ENCODE measurements at regions not wholly inside any gene's neighbourhood (a gene's known extent, or its start where the extent isn't known, plus 50 kb on each side); places are given as distances from the start of the nearest gene placed in this dataset.

DNA sequence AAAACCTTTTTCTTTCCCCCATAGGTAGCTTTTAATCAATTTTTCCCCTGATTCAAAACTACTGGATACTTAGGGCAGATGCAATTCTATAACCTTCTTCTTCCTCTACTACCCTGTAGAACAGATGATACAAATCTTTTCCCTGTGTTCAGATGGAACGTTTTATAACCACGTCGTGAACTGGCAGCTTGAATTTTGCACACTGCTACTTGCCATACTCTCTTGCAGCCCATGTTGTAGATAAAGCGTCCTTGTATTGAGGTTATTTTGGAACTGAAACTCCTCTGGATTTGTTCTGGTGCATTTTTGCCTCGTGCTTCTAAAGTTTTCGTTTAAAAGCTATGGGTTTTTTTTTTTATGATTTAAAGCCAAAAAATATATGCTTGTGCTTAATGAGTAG, 440.2 kb downstream of the RFPL4B start:
- H3K9me2 ChIP-seq (replicated peaks; ENCODE audit: insufficient read depth, low read length), result no peaks in the 10 kb centered on the region
- H3K4me1 ChIP-seq (ENCODE audit: low read length), result no peaks in the 10 kb centered on the region
- no peak overlapping the region for H2AFZ ChIP-seq (ENCODE audit: low read length)
- TF ChIP-seq EZH2phosphoT487 (IDR thresholded peaks at IDR 0.05; ENCODE audit: low read length), result no peak
- TF ChIP-seq, protein P1, sequence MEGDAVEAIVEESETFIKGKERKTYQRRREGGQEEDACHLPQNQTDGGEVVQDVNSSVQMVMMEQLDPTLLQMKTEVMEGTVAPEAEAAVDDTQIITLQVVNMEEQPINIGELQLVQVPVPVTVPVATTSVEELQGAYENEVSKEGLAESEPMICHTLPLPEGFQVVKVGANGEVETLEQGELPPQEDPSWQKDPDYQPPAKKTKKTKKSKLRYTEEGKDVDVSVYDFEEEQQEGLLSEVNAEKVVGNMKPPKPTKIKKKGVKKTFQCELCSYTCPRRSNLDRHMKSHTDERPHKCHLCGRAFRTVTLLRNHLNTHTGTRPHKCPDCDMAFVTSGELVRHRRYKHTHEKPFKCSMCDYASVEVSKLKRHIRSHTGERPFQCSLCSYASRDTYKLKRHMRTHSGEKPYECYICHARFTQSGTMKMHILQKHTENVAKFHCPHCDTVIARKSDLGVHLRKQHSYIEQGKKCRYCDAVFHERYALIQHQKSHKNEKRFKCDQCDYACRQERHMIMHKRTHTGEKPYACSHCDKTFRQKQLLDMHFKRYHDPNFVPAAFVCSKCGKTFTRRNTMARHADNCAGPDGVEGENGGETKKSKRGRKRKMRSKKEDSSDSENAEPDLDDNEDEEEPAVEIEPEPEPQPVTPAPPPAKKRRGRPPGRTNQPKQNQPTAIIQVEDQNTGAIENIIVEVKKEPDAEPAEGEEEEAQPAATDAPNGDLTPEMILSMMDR (IDR thresholded peaks at IDR 0.05; ENCODE audit: low read length), result no peak
- TF ChIP-seq EZH2 (optimal IDR thresholded peaks at IDR 0.05; ENCODE audit: low read depth, low read length), result no peak
- H3K36me3 ChIP-seq (replicated peaks; ENCODE audit: insufficient read depth, low read length), result no peaks in the 10 kb centered on the region
- DNase-seq, result no peak
- H3K27me3 ChIP-seq (replicated peaks; ENCODE audit: insufficient read depth, low read length), result no peaks in the 10 kb centered on the region
- no peak overlapping the region for H3K4me2 ChIP-seq (ENCODE audit: low read depth, low read length)
- H3K4me3 ChIP-seq (ENCODE audit: low read length), result no peak overlapping the region
- no peak overlapping the region for H3K27ac ChIP-seq (ENCODE audit: low read length)
- H3K9ac ChIP-seq (ENCODE audit: low read length), result no peak overlapping the region
- H3F3A ChIP-seq (ENCODE audit: insufficient read depth, low read length), result no peaks in the 10 kb centered on the region
- H4K20me1 ChIP-seq (ENCODE audit: insufficient read depth, low read length), result no peaks in the 10 kb centered on the region
- no peaks in the 10 kb centered on the region for H3K79me2 ChIP-seq (ENCODE audit: low read length)
- H3K9me3 ChIP-seq (replicated peaks; ENCODE audit: insufficient read depth, low read length), result no peaks in the 10 kb centered on the region

DNA sequence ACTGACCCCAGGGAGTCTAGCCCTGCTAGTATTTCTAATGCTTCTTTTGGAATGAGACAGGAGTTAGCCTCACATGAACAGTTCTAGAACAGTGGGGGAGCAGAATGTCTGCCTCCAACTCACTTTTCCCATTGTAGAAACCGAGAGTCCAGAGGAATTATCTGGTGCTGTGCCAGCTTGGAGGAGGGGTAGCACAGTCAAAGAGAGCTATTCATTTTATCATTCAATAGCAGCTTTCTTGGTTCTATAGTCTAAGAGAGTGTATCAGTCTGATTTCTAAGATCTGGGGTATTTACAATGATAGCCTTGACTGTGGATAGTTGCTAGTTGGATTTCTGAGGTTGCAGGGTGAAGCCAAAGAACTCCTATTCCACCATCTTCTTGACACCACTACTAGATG, 448.2 kb downstream of the RFPL4B start:
- no peaks in the 10 kb centered on the region for H3K79me2 ChIP-seq (ENCODE audit: low read length)
- peaks cover 10% of the 10 kb centered on the region for H3K4me1 ChIP-seq (ENCODE audit: low read length)
- no peaks in the 10 kb centered on the region for H3K27me3 ChIP-seq (replicated peaks; ENCODE audit: insufficient read depth, low read length)
- no peaks in the 10 kb centered on the region for H3K9me2 ChIP-seq (replicated peaks; ENCODE audit: insufficient read depth, low read length)
- no peak overlapping the region for H3K4me3 ChIP-seq (ENCODE audit: low read length)
- DNase-seq, result no peak
- no peaks in the 10 kb centered on the region for H3K36me3 ChIP-seq (replicated peaks; ENCODE audit: insufficient read depth, low read length)
- no peak overlapping the region for H3K9ac ChIP-seq (ENCODE audit: low read length)
- H4K20me1 ChIP-seq (ENCODE audit: insufficient read depth, low read length), result no peaks in the 10 kb centered on the region
- H3F3A ChIP-seq (ENCODE audit: insufficient read depth, low read length), result 0 out of 2 replicates have a peak, but pooled peaks cover 4% of the 10 kb centered on the region
- H3K4me2 ChIP-seq (ENCODE audit: low read depth, low read length), result no peak overlapping the region
- TF ChIP-seq EZH2 (optimal IDR thresholded peaks at IDR 0.05; ENCODE audit: low read depth, low read length), result no peak
- TF ChIP-seq, protein P1 (IDR thresholded peaks at IDR 0.05; ENCODE audit: low read length), result no peak
- no peak for TF ChIP-seq EZH2phosphoT487 (IDR thresholded peaks at IDR 0.05; ENCODE audit: low read length)
- no peaks in the 10 kb centered on the region for H3K9me3 ChIP-seq (replicated peaks; ENCODE audit: insufficient read depth, low read length)
- H2AFZ ChIP-seq (ENCODE audit: low read length), result no peak overlapping the region
- no peak overlapping the region for H3K27ac ChIP-seq (ENCODE audit: low read length)

DNA sequence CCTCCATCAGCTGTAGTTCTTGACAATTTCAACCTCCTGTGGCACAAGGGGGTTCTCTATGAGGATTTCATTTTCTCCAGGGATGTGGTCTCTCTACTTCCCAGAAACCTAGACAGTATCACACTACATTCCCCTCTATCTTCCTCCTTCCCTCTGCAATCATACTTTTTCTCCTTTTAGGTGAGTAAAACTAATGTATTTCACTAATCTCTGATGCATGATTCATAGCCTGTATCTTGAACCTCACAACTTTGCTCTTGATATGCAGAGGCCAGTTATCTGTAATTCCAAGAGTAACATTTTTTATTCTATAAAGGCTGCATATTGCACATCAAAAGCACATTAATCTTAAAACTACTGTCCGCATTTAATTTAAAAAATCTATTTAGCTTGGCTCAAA, 449.6 kb downstream of the RFPL4B start:
- Histone ChIP-seq H3F3A (ENCODE audit: insufficient read depth, low read length) (0 out of 2 replicates have a peak, but pooled peaks cover 4% of the 10 kb centered on the region), H3K4me2 (ENCODE audit: low read depth, low read length) (no peak overlapping the region), H3K4me1 (ENCODE audit: low read length) (peaks cover 17% of the 10 kb centered on the region), H3K36me3 (replicated peaks; ENCODE audit: insufficient read depth, low read length) (no peaks in the 10 kb centered on the region), H3K9me3 (replicated peaks; ENCODE audit: insufficient read depth, low read length) (no peaks in the 10 kb centered on the region), H3K27me3 (replicated peaks; ENCODE audit: insufficient read depth, low read length) (no peaks in the 10 kb centered on the region), H4K20me1 (ENCODE audit: insufficient read depth, low read length) (no peaks in the 10 kb centered on the region), H3K79me2 (ENCODE audit: low read length) (no peaks in the 10 kb centered on the region), H3K9me2 (replicated peaks; ENCODE audit: insufficient read depth, low read length) (no peaks in the 10 kb centered on the region), H3K27ac (ENCODE audit: low read length) (no peak overlapping the region), H2AFZ (ENCODE audit: low read length) (no peak overlapping the region), H3K9ac (ENCODE audit: low read length) (no peak overlapping the region), H3K4me3 (ENCODE audit: low read length) (no peak overlapping the region)
- no peak for DNase-seq
- TF ChIP-seq, protein P1 (IDR thresholded peaks at IDR 0.05; ENCODE audit: low read length), result no peak
- TF ChIP-seq EZH2 (optimal IDR thresholded peaks at IDR 0.05; ENCODE audit: low read depth, low read length) (no peak), EZH2phosphoT487 (IDR thresholded peaks at IDR 0.05; ENCODE audit: low read length) (no peak)

All from MM.1S (cell line).